Transverse colon (tissue), 4 donors: ENCODE measurements at regions not wholly inside any gene's neighbourhood (a gene's known extent, or its start where the extent isn't known, plus 50 kb on each side); places are given as distances from the start of the nearest gene placed in this dataset.

ENCODE experiments used
- POLR2A ChIP-seq: fragments of 450-650 bp; IDR thresholded peaks from one replicate; pipeline ENCODE4 v1.6.1; 2016; ENCODE audit warnings: antibody characterized with exemption, mild to moderate bottlenecking, moderate library complexity
- POLR2AphosphoS5 ChIP-seq, 3 donors: sonication (generic); formaldehyde crosslinking; IDR thresholded peaks; one replicate each; pipeline ENCODE4 v1.6.1; 2016; ENCODE audit warnings: antibody characterized with exemption in 3 of 3
- TF ChIP-seq, protein P1 (sequence below), 5 experiments: fragments of 200-600 bp in 3 of 5; fragments of 450-650 bp in 2 of 5; sonication (generic) in 3 of 5; IDR thresholded peaks; 1 replicate in 2 of 5; 2 replicates in 3 of 5; pipeline ENCODE4 v1.5.1; 2016 to 2017; ENCODE audit warnings: antibody characterized with exemption in 5 of 5, inconsistent platforms in 3 of 5, mild to moderate bottlenecking in 2 of 5, moderate library complexity in 1 of 5

DNA sequence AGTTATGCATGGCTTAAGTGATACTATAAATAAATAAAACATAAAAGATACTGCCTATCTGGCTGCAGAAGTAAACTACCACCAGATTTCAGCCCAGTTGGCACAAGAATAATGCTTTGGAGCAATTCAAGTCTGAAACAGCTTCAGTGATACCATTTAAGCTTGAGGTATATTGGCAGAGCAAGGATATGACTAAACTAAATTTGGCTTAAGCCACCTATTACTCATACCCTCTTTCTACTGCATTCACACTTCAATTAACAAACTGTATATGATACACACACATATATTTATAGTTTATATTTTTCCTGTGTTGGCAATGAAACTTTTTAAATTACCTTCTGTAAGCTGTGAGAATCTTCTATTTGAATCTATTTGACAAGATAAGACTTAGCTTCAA is 431.9 kb downstream of the ANXA1 start:
- TF ChIP-seq, protein P1, sequence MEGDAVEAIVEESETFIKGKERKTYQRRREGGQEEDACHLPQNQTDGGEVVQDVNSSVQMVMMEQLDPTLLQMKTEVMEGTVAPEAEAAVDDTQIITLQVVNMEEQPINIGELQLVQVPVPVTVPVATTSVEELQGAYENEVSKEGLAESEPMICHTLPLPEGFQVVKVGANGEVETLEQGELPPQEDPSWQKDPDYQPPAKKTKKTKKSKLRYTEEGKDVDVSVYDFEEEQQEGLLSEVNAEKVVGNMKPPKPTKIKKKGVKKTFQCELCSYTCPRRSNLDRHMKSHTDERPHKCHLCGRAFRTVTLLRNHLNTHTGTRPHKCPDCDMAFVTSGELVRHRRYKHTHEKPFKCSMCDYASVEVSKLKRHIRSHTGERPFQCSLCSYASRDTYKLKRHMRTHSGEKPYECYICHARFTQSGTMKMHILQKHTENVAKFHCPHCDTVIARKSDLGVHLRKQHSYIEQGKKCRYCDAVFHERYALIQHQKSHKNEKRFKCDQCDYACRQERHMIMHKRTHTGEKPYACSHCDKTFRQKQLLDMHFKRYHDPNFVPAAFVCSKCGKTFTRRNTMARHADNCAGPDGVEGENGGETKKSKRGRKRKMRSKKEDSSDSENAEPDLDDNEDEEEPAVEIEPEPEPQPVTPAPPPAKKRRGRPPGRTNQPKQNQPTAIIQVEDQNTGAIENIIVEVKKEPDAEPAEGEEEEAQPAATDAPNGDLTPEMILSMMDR (IDR thresholded peaks at IDR 0.05): no peak
- TF ChIP-seq POLR2AphosphoS5 (IDR thresholded peaks at IDR 0.05) (no peak), POLR2A (no peak)
